ENCODE measurements at regions not wholly inside any gene's neighbourhood (a gene's known extent, or its start where the extent isn't known, plus 50 kb on each side); places are given as distances from the start of the nearest gene placed in this dataset.

- TF ChIP-seq CTCF (conservative IDR thresholded peaks at IDR 0.05; ENCODE audit: low read length), result no peak
- TF ChIP-seq EZH2phosphoT487 (IDR thresholded peaks at IDR 0.05; ENCODE audit: borderline replicate concordance), result no peak
These were observed 129.1 kb upstream of the FOXK1 start for GRCh38 chr7:4552985-4553384.

Data from Loucy (cell line).